ENCODE measurements at regions not wholly inside any gene's neighbourhood (a gene's known extent, or its start where the extent isn't known, plus 50 kb on each side); places are given as distances from the start of the nearest gene placed in this dataset.

DNA sequence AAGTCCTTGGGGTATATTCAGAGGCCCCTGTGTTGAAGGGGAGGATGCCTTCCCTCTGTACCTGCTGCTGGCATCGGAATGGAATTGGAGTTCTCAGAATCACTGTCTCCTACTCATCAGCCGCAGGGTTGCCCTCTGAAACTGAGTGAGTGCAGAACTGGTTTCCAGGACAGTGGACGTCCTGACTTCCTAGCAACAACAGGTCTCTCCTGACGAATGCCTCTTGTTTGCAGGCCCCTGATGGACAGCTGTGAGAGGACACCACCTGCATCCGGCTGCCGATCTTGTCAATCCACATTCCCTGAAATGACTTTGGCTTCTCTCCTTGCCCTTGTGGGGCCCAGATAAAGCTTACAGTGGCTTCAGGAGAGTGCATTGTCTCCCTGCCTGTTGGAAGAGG lies 274.5 kb downstream of the NSG2 start:
- no peaks in the 10 kb centered on the region for H3K4me1 ChIP-seq
- peaks cover 0 to 30% of the 10 kb centered on the region in 2 donors for H3K27me3 ChIP-seq
- intact Hi-C loops (cut with DNase I; ENCODE audit: low total_unique reads), result no loop called here
- no peak overlapping the region for H3K4me3 ChIP-seq
- H3K36me3 ChIP-seq, result no peaks in the 10 kb centered on the region
- TF ChIP-seq POLR2A (IDR thresholded peaks at IDR 0.05) (no peak), POLR2AphosphoS5 (IDR thresholded peaks at IDR 0.05) (no peak)
- TF ChIP-seq, protein P1, sequence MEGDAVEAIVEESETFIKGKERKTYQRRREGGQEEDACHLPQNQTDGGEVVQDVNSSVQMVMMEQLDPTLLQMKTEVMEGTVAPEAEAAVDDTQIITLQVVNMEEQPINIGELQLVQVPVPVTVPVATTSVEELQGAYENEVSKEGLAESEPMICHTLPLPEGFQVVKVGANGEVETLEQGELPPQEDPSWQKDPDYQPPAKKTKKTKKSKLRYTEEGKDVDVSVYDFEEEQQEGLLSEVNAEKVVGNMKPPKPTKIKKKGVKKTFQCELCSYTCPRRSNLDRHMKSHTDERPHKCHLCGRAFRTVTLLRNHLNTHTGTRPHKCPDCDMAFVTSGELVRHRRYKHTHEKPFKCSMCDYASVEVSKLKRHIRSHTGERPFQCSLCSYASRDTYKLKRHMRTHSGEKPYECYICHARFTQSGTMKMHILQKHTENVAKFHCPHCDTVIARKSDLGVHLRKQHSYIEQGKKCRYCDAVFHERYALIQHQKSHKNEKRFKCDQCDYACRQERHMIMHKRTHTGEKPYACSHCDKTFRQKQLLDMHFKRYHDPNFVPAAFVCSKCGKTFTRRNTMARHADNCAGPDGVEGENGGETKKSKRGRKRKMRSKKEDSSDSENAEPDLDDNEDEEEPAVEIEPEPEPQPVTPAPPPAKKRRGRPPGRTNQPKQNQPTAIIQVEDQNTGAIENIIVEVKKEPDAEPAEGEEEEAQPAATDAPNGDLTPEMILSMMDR (IDR thresholded peaks at IDR 0.05), result no peak
- no peak overlapping the region for H3K27ac ChIP-seq
- no peaks in the 10 kb centered on the region for H3K9me3 ChIP-seq
- no peak for DNase-seq (ENCODE audit: low spot score in 2 of 2)

- DNase-seq (ENCODE audit: low spot score in 2 of 2), result no peak
- H3K27ac ChIP-seq, result no peak overlapping the region
- H3K9me3 ChIP-seq, result no peaks in the 10 kb centered on the region
- TF ChIP-seq, protein P1 (IDR thresholded peaks at IDR 0.05), result no peak
- no peak for TF ChIP-seq POLR2AphosphoS5 (IDR thresholded peaks at IDR 0.05)
- TF ChIP-seq POLR2A (IDR thresholded peaks at IDR 0.05), result no peak
- intact Hi-C loops (cut with DNase I; ENCODE audit: low total_unique reads), result no loop called here
- H3K27me3 ChIP-seq, result peaks cover 0 to 43% of the 10 kb centered on the region in 2 donors
- H3K4me3 ChIP-seq, result no peak overlapping the region
- H3K4me1 ChIP-seq, result no peaks in the 10 kb centered on the region
- no peaks in the 10 kb centered on the region for H3K36me3 ChIP-seq
Observed at GRCh38 chr5:174323878-174324281, 278.4 kb downstream of the NSG2 start.

DNA sequence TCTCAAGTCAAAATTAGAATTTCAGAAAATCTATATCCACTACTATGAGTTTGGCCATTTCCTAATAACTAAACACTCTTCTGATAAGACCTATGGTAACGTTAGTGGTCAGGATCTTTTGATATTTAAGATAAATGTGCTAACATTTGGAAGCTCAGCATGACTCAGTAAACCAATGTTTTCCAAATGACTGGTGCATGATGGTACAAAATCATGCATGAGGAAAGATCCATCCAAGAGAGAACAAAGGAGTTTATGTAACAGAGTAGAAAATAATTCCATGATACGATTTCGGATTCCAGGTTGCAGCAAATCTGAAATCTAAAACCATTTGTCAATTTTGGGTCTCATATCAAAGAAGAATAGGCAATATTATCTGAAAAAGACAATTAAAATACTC lies 279.2 kb downstream of the NSG2 start:
- TF ChIP-seq, protein P1 (IDR thresholded peaks at IDR 0.05), result no peak
- TF ChIP-seq POLR2A (IDR thresholded peaks at IDR 0.05) (no peak), POLR2AphosphoS5 (IDR thresholded peaks at IDR 0.05) (no peak)
- H3K27ac ChIP-seq, result no peak overlapping the region
- intact Hi-C loops (cut with DNase I; ENCODE audit: low total_unique reads), result no loop called here
- no peak for DNase-seq (ENCODE audit: low spot score in 2 of 2)
- H3K27me3 ChIP-seq, result peaks cover 0 to 40% of the 10 kb centered on the region in 2 donors
- H3K4me3 ChIP-seq, result no peak overlapping the region
- H3K9me3 ChIP-seq, result no peaks in the 10 kb centered on the region
- no peaks in the 10 kb centered on the region for H3K4me1 ChIP-seq
- no peaks in the 10 kb centered on the region for H3K36me3 ChIP-seq

DNA sequence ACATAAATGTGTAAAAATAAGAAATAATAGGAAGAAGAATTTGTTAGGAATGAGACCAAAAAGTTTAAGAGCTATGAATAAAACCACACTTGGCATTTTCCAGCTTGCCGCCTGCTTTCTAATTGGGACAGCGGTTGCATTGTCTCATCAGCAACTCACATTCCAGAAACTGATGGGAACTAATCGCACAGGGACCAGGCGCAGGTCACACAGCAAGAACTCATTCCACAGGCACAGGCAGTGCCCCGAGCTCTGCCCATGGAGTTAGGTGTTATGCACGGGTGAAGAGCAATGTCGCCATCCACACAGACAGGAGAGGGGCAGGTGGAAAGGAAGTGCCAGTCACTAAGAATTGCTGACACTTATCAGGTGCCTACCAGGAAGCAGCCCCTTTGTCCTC lies 279.9 kb downstream of the NSG2 start:
- Histone ChIP-seq H3K27ac (no peak overlapping the region), H3K9me3 (no peaks in the 10 kb centered on the region), H3K4me1 (no peaks in the 10 kb centered on the region), H3K4me3 (no peak overlapping the region), H3K36me3 (no peaks in the 10 kb centered on the region), H3K27me3 (peaks cover 0 to 40% of the 10 kb centered on the region in 2 donors)
- no peak for DNase-seq (ENCODE audit: low spot score in 2 of 2)
- no peak for TF ChIP-seq POLR2AphosphoS5 (IDR thresholded peaks at IDR 0.05)
- TF ChIP-seq, protein P1 (IDR thresholded peaks at IDR 0.05), result no peak
- TF ChIP-seq POLR2A (IDR thresholded peaks at IDR 0.05), result no peak
- intact Hi-C loops (cut with DNase I; ENCODE audit: low total_unique reads), result no loop called here

- intact Hi-C loops (cut with DNase I; ENCODE audit: low total_unique reads), result no loop called here
- Histone ChIP-seq H3K9me3 (no peaks in the 10 kb centered on the region), H3K27me3 (peaks cover 0 to 45% of the 10 kb centered on the region in 2 donors), H3K4me1 (no peaks in the 10 kb centered on the region), H3K36me3 (no peaks in the 10 kb centered on the region), H3K4me3 (no peak overlapping the region), H3K27ac (no peak overlapping the region)
- TF ChIP-seq, protein P1 (IDR thresholded peaks at IDR 0.05), result no peak
- no peak for TF ChIP-seq POLR2A (IDR thresholded peaks at IDR 0.05)
- TF ChIP-seq POLR2AphosphoS5 (IDR thresholded peaks at IDR 0.05), result no peak
- peak in 1 of 2 donors; percentile 5 for DNase-seq (ENCODE audit: low spot score in 2 of 2)
Observed at GRCh38 chr5:174325961-174326360, 280.5 kb downstream of the NSG2 start.
